ENCODE measurements at regions not wholly inside any gene's neighbourhood (a gene's known extent, or its start where the extent isn't known, plus 50 kb on each side); places are given as distances from the start of the nearest gene placed in this dataset.

DNA sequence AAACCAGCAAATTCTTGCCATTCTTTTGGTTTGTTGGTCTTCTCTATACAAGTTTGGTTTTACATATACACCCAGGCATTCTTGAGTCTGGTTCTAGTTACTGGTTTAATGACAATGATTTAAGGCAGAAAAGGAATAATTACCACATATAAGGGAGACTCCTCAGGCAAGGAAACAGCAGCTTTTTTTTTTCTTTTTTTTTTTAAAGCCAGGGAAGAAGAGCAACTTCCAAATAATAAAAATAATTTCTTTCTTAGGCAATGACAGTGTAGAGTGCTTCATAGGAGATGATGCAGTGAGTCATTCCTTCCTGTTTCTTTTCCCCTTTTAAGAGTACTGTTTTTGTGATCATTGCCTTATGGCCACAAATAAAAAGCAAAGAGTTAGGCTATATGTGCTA, 289.7 kb downstream of the DKK2 start:
- peaks cover 13 to 14% of the 10 kb centered on the region in 2 donors for H3K4me1 ChIP-seq (ENCODE audit: control insufficient read depth in 1 of 2, insufficient read depth in 2 of 2, low read length in 2 of 2)
- TF ChIP-seq, protein P1, sequence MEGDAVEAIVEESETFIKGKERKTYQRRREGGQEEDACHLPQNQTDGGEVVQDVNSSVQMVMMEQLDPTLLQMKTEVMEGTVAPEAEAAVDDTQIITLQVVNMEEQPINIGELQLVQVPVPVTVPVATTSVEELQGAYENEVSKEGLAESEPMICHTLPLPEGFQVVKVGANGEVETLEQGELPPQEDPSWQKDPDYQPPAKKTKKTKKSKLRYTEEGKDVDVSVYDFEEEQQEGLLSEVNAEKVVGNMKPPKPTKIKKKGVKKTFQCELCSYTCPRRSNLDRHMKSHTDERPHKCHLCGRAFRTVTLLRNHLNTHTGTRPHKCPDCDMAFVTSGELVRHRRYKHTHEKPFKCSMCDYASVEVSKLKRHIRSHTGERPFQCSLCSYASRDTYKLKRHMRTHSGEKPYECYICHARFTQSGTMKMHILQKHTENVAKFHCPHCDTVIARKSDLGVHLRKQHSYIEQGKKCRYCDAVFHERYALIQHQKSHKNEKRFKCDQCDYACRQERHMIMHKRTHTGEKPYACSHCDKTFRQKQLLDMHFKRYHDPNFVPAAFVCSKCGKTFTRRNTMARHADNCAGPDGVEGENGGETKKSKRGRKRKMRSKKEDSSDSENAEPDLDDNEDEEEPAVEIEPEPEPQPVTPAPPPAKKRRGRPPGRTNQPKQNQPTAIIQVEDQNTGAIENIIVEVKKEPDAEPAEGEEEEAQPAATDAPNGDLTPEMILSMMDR (IDR thresholded peaks at IDR 0.05), result no peak
- Mint-ChIP-seq H3K36me3 (no peaks in the 10 kb centered on the region), H3K27me3 (ENCODE audit: low read depth in 3 of 3) (peaks cover 0 to 8% (median 2%) of the 10 kb centered on the region in 3 donors), H3K4me3 (peak overlapping the region in 1 of 2 donors; percentile 40), H3K9me3 (peaks cover 0 to 2% (median 0%) of the 10 kb centered on the region in 7 donors), H3K27ac (peak overlapping the region in 6 of 7 donors; percentile 8 to 86 (median 61)), H3K4me1 (peaks cover 10% of the 10 kb centered on the region)
- H2AFZ ChIP-seq (ENCODE audit: insufficient read depth, low read depth, low read length, poor library complexity, severe bottlenecking), result no peak overlapping the region
- DNase-seq, result peak; percentile 46 to 76 (median 69)
- intact Hi-C loops (cut with micrococcal nuclease), result no loop called here
- peak overlapping the region in 1 of 2 donors; percentile 6 for H3K27ac ChIP-seq (ENCODE audit: low read depth in 1 of 2, low read length in 2 of 2)
- H3K9me3 ChIP-seq (replicated peaks in 1 of 2; ENCODE audit: control insufficient read depth in 1 of 2, insufficient read depth in 1 of 2, low read length in 2 of 2), result no peaks in the 10 kb centered on the region
- no peaks in the 10 kb centered on the region for H3K79me2 ChIP-seq (ENCODE audit: insufficient read depth, low read length)
- no peak overlapping the region for H3K9ac ChIP-seq (ENCODE audit: insufficient read depth, low read length, poor library complexity, severe bottlenecking)
- H3K4me3 ChIP-seq (replicated peaks in 1 of 3; ENCODE audit: low read depth in 2 of 3, low read length in 3 of 3), result no peak overlapping the region
- no peaks in the 10 kb centered on the region for H4K20me1 ChIP-seq (ENCODE audit: insufficient read depth, low read length)
- H3K4me2 ChIP-seq (replicated peaks; ENCODE audit: extremely low read depth, low read length, poor library complexity, severe bottlenecking), result peak overlapping the region; percentile 14
- no peaks in the 10 kb centered on the region for H3K36me3 ChIP-seq (replicated peaks in 1 of 2; ENCODE audit: control insufficient read depth in 1 of 2, insufficient read depth in 2 of 2, low read length in 2 of 2)
- H3K27me3 ChIP-seq (ENCODE audit: control insufficient read depth in 2 of 2, insufficient read depth in 2 of 2, low read length in 2 of 2), result peaks cover 0 to 2% of the 10 kb centered on the region in 2 donors

DNA sequence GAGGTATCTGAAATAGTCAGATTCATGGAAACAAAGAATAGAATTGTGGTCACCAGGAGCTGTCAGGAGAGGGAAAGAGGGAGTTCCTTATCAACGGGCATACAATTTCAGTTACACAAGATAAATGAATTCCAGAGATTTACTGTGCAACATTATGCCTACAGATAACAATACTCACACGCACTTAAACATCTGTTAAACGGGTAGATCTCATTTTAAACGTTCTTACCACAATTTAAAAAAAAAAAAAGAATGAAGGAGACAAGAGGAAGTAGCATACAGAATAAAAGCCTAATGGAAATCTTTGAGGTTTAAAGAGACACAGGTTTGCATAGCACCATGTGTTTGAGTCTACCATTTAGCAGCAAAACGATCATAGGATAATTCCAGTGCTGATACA, 298.0 kb downstream of the DKK2 start:
- no peak overlapping the region for H3K4me2 ChIP-seq (replicated peaks; ENCODE audit: extremely low read depth, low read length, poor library complexity, severe bottlenecking)
- intact Hi-C loops (cut with micrococcal nuclease), result no loop called here
- no peaks in the 10 kb centered on the region for H3K36me3 ChIP-seq (replicated peaks in 1 of 2; ENCODE audit: control insufficient read depth in 1 of 2, insufficient read depth in 2 of 2, low read length in 2 of 2)
- no CpG with 5 or more reads among the region's 5 CpGs for WGBS (ENCODE audit: insufficient coverage)
- Mint-ChIP-seq H3K27me3 (ENCODE audit: low read depth in 3 of 3) (peaks cover 0 to 6% (median 3%) of the 10 kb centered on the region in 3 donors), H3K27ac (no peak overlapping the region), H3K4me1 (peaks cover 4% of the 10 kb centered on the region), H3K36me3 (no peaks in the 10 kb centered on the region), H3K9me3 (peaks cover 0 to 4% (median 0%) of the 10 kb centered on the region in 7 donors), H3K4me3 (peak overlapping the region in 1 of 2 donors; percentile 2)
- H4K20me1 ChIP-seq (ENCODE audit: insufficient read depth, low read length), result no peaks in the 10 kb centered on the region
- no peak overlapping the region for H2AFZ ChIP-seq (ENCODE audit: insufficient read depth, low read depth, low read length, poor library complexity, severe bottlenecking)
- peaks cover 3 to 9% of the 10 kb centered on the region in 2 donors for H3K4me1 ChIP-seq (ENCODE audit: control insufficient read depth in 1 of 2, insufficient read depth in 2 of 2, low read length in 2 of 2)
- peaks cover 0 to 2% of the 10 kb centered on the region in 2 donors for H3K27me3 ChIP-seq (ENCODE audit: control insufficient read depth in 2 of 2, insufficient read depth in 2 of 2, low read length in 2 of 2)
- no peaks in the 10 kb centered on the region for H3K9me3 ChIP-seq (replicated peaks in 1 of 2; ENCODE audit: control insufficient read depth in 1 of 2, insufficient read depth in 1 of 2, low read length in 2 of 2)
- no peaks in the 10 kb centered on the region for H3K79me2 ChIP-seq (ENCODE audit: insufficient read depth, low read length)
- H3K9ac ChIP-seq (ENCODE audit: insufficient read depth, low read length, poor library complexity, severe bottlenecking), result no peak overlapping the region
- H3K27ac ChIP-seq (ENCODE audit: low read depth in 1 of 2, low read length in 2 of 2), result no peak overlapping the region
- TF ChIP-seq, protein P1 (IDR thresholded peaks at IDR 0.05), result no peak
- DNase-seq, result no peak
- no peak overlapping the region for H3K4me3 ChIP-seq (replicated peaks in 1 of 3; ENCODE audit: low read depth in 2 of 3, low read length in 3 of 3)
